ENCODE measurements at regions not wholly inside any gene's neighbourhood (a gene's known extent, or its start where the extent isn't known, plus 50 kb on each side); places are given as distances from the start of the nearest gene placed in this dataset.

DNA sequence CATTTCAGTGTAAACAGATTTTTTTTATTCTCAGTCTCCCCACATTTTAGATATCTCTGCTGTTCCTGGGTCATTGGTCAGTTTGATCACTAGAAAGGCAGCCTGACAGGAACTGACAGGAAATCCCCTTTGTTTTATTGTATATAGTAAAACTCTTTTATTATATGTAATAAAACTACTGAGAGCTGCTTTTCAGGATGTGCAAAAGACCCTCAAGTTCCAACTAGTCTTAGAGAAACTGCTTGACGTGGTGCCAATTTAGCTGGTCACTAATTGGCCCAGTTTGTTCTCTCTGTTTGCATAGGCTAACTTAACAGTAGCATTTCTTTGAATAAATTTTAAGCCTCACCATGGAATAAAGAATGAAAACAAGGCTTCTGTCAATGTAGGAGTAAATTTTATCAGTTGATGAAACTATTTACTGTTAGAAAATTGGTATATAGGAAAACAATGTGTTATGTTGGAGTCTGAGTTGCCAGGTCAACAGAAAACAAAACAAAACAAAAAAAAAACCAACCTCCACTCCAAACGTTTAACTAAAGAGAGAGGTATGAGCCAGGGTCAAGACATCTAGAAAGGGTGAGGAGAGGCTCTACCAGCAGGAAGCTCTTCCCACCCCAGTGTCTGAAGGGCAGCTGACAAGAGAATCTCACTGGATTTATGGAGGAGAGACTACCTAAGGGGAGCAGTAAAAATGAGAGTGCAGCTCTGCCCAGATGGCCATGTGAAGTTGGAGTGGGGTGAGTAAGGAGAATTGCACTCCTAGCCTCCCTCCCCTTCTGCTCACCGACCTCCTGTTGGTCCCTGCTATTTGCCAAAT is 184.6 kb downstream of the ST6GAL2 start:
- no peaks in the 10 kb centered on the region for H3K36me3 Mint-ChIP-seq
- H3K27ac Mint-ChIP-seq = no peak overlapping the region
- no peak overlapping the region for H3K4me3 Mint-ChIP-seq

GRCh38 chr2:106703161-106703560 is 182.8 kb downstream of the ST6GAL2 start:
- Histone ChIP-seq H3K27ac (ENCODE audit: low read depth in 1 of 2, low read length in 2 of 2) (no peak overlapping the region), H3K9me3 (replicated peaks in 1 of 2; ENCODE audit: control insufficient read depth in 1 of 2, insufficient read depth in 1 of 2, low read length in 2 of 2) (peaks cover 0 to 8% of the 10 kb centered on the region in 2 donors), H2AFZ (ENCODE audit: insufficient read depth, low read depth, low read length, poor library complexity, severe bottlenecking) (no peak overlapping the region), H3K4me3 (replicated peaks in 1 of 3; ENCODE audit: low read depth in 2 of 3, low read length in 3 of 3) (no peak overlapping the region), H3K27me3 (ENCODE audit: control insufficient read depth in 2 of 2, insufficient read depth in 2 of 2, low read length in 2 of 2) (no peaks in the 10 kb centered on the region), H3K9ac (ENCODE audit: insufficient read depth, low read length, poor library complexity, severe bottlenecking) (no peak overlapping the region), H3K79me2 (ENCODE audit: insufficient read depth, low read length) (no peaks in the 10 kb centered on the region), H3K4me2 (replicated peaks; ENCODE audit: extremely low read depth, low read length, poor library complexity, severe bottlenecking) (no peak overlapping the region), H3K36me3 (replicated peaks in 1 of 2; ENCODE audit: control insufficient read depth in 1 of 2, insufficient read depth in 2 of 2, low read length in 2 of 2) (no peaks in the 10 kb centered on the region), H3K4me1 (ENCODE audit: control insufficient read depth in 1 of 2, insufficient read depth in 2 of 2, low read length in 2 of 2) (no peaks in the 10 kb centered on the region), H4K20me1 (ENCODE audit: insufficient read depth, low read length) (no peaks in the 10 kb centered on the region)
- Mint-ChIP-seq H3K36me3 (no peaks in the 10 kb centered on the region), H3K4me1 (no peaks in the 10 kb centered on the region), H3K27me3 (ENCODE audit: low read depth in 3 of 3) (no peaks in the 10 kb centered on the region), H3K9me3 (peaks cover 0 to 4% (median 1%) of the 10 kb centered on the region in 7 donors), H3K4me3 (no peak overlapping the region), H3K27ac (no peak overlapping the region)
- WGBS (ENCODE audit: insufficient coverage) = 90% methylated on average over 4 of the region's 6 CpGs
- TF ChIP-seq, protein P1, sequence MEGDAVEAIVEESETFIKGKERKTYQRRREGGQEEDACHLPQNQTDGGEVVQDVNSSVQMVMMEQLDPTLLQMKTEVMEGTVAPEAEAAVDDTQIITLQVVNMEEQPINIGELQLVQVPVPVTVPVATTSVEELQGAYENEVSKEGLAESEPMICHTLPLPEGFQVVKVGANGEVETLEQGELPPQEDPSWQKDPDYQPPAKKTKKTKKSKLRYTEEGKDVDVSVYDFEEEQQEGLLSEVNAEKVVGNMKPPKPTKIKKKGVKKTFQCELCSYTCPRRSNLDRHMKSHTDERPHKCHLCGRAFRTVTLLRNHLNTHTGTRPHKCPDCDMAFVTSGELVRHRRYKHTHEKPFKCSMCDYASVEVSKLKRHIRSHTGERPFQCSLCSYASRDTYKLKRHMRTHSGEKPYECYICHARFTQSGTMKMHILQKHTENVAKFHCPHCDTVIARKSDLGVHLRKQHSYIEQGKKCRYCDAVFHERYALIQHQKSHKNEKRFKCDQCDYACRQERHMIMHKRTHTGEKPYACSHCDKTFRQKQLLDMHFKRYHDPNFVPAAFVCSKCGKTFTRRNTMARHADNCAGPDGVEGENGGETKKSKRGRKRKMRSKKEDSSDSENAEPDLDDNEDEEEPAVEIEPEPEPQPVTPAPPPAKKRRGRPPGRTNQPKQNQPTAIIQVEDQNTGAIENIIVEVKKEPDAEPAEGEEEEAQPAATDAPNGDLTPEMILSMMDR (IDR thresholded peaks at IDR 0.05) = no peak
- DNase-seq = no peak
- intact Hi-C loops (cut with micrococcal nuclease) = no loop called here

More for the DNA sequence above, 184.6 kb downstream of the ST6GAL2 start:
- no peak for DNase-seq
- WGBS (ENCODE audit: insufficient coverage) = no CpG with 5 or more reads among the region's 3 CpGs
- Histone ChIP-seq H3K4me3 (replicated peaks in 1 of 3; ENCODE audit: low read depth in 2 of 3, low read length in 3 of 3) (no peak overlapping the region), H3K36me3 (replicated peaks in 1 of 2; ENCODE audit: control insufficient read depth in 1 of 2, insufficient read depth in 2 of 2, low read length in 2 of 2) (no peaks in the 10 kb centered on the region), H3K9me3 (replicated peaks in 1 of 2; ENCODE audit: control insufficient read depth in 1 of 2, insufficient read depth in 1 of 2, low read length in 2 of 2) (no peaks in the 10 kb centered on the region), H3K27ac (ENCODE audit: low read depth in 1 of 2, low read length in 2 of 2) (no peak overlapping the region), H3K79me2 (ENCODE audit: insufficient read depth, low read length) (no peaks in the 10 kb centered on the region), H3K4me2 (replicated peaks; ENCODE audit: extremely low read depth, low read length, poor library complexity, severe bottlenecking) (no peak overlapping the region), H2AFZ (ENCODE audit: insufficient read depth, low read depth, low read length, poor library complexity, severe bottlenecking) (no peak overlapping the region), H4K20me1 (ENCODE audit: insufficient read depth, low read length) (no peaks in the 10 kb centered on the region), H3K9ac (ENCODE audit: insufficient read depth, low read length, poor library complexity, severe bottlenecking) (no peak overlapping the region), H3K4me1 (ENCODE audit: control insufficient read depth in 1 of 2, insufficient read depth in 2 of 2, low read length in 2 of 2) (no peaks in the 10 kb centered on the region), H3K27me3 (ENCODE audit: control insufficient read depth in 2 of 2, insufficient read depth in 2 of 2, low read length in 2 of 2) (no peaks in the 10 kb centered on the region)
- Mint-ChIP-seq H3K4me1 (no peaks in the 10 kb centered on the region), H3K9me3 (peaks cover 0 to 6% (median 1%) of the 10 kb centered on the region in 7 donors), H3K27me3 (ENCODE audit: low read depth in 3 of 3) (no peaks in the 10 kb centered on the region)
- TF ChIP-seq, protein P1 (IDR thresholded peaks at IDR 0.05) = no peak
- intact Hi-C loops (cut with micrococcal nuclease) = no loop called here
